Anterior cingulate cortex (tissue), 58 donors: ENCODE measurements at regions not wholly inside any gene's neighbourhood (a gene's known extent, or its start where the extent isn't known, plus 50 kb on each side); places are given as distances from the start of the nearest gene placed in this dataset.
"Not testable (repeated sequence)": the region's sequence is repeated elsewhere in the genome, so short reads cannot be mapped to it uniquely, and the experiment has no call there.

Source experiments
- DNase-seq, 58 donors: peaks; one replicate each; lab custom pipeline; 2025; lab: John Stamatoyannopoulos, UW

- DNase-seq: not testable (repeated sequence)
Measured at GRCh38 chr7:63580536-63581300, 417.9 kb upstream of the ZNF722 start.

- DNase-seq: not testable (repeated sequence)
Measured at GRCh38 chr7:63582771-63583170, 415.9 kb upstream of the ZNF722 start.

- DNase-seq: not testable (repeated sequence)
Measured at GRCh38 chr7:63587151-63587853, 411.3 kb upstream of the ZNF722 start.

GRCh38 chr7:63591249-63591648, 407.4 kb upstream of the ZNF722 start:
- not testable (repeated sequence) for DNase-seq

GRCh38 chr7:63603812-63604211, 394.8 kb upstream of the ZNF722 start:
- DNase-seq: not testable (repeated sequence)

- not testable (repeated sequence) for DNase-seq
Measured at GRCh38 chr7:63604853-63605252, 393.8 kb upstream of the ZNF722 start.

- not testable (repeated sequence) for DNase-seq
Measured at GRCh38 chr7:63617595-63617994, 381.1 kb upstream of the ZNF722 start.

- not testable (repeated sequence) for DNase-seq
Measured at GRCh38 chr7:63620169-63620735, 378.4 kb upstream of the ZNF722 start.

- not testable (repeated sequence) for DNase-seq
Measured at GRCh38 chr7:63627590-63628485, 370.8 kb upstream of the ZNF722 start.

GRCh38 chr7:63629024-63629423, 369.6 kb upstream of the ZNF722 start:
- not testable (repeated sequence) for DNase-seq

GRCh38 chr7:63636585-63636984, 362.1 kb upstream of the ZNF722 start:
- DNase-seq: not testable (repeated sequence)

GRCh38 chr7:63665553-63665952, 333.1 kb upstream of the ZNF722 start:
- DNase-seq: not testable (repeated sequence)

GRCh38 chr7:63691408-63691807, 307.2 kb upstream of the ZNF722 start:
- DNase-seq: not testable (repeated sequence)

- not testable (repeated sequence) for DNase-seq
Measured at GRCh38 chr7:63694296-63694695, 304.4 kb upstream of the ZNF722 start.
